ENCODE measurements at regions not wholly inside any gene's neighbourhood (a gene's known extent, or its start where the extent isn't known, plus 50 kb on each side); places are given as distances from the start of the nearest gene placed in this dataset.

GRCh38 chr10:109207361-109207760 lies 716.0 kb downstream of the XPNPEP1 start:
- TF ChIP-seq CTCF (IDR thresholded peaks at IDR 0.05; ENCODE audit: poor library complexity) (no peak), EZH2phosphoT487 (IDR thresholded peaks at IDR 0.05; ENCODE audit: low read depth, severe bottlenecking, unreplicated experiment) (no peak)
